Stimulated activated CD4-positive, alpha-beta T cell treated with anti-CD3 and anti-CD28 coated beads, TNF-alpha, amount 100 ng/mL, for 24 hours (primary cell): ENCODE measurements at regions not wholly inside any gene's neighbourhood (a gene's known extent, or its start where the extent isn't known, plus 50 kb on each side); places are given as distances from the start of the nearest gene placed in this dataset.
"Not testable (repeated sequence)": the region's sequence is repeated elsewhere in the genome, so short reads cannot be mapped to it uniquely, and the experiment has no call there.

Source experiments
- DNase-seq, 3 experiments: peaks; one replicate each; pipeline ENCODE4 v3.0.0-alpha.2; 2020; ENCODE audit warnings: low read depth in 3 of 3

- DNase-seq = no peak
Measured at GRCh38 chr13:83730674-83731073, 151.6 kb downstream of the SLITRK1 start.

GRCh38 chr13:83722443-83722842, 159.8 kb downstream of the SLITRK1 start:
- DNase-seq = no peak

DNA sequence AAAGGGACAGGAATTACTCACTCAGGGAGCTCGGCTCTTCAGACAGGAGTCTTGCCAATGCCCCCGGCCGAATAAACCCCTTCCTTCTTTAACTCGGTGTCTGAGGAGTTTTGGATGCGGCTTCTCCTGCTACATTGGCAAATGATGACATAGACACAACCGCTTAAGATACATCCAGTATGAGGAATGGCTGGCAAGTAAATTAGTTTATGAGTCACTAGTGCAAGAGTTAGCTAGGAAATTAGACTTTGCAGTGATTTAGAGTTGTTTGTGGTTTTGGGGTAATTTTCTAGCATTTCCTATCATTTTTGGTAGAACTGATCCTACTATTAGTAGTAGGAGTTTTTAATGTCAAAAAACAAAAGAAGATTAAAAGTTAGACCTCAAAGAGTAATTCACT, 166.2 kb downstream of the SLITRK1 start:
- DNase-seq = no peak

DNA sequence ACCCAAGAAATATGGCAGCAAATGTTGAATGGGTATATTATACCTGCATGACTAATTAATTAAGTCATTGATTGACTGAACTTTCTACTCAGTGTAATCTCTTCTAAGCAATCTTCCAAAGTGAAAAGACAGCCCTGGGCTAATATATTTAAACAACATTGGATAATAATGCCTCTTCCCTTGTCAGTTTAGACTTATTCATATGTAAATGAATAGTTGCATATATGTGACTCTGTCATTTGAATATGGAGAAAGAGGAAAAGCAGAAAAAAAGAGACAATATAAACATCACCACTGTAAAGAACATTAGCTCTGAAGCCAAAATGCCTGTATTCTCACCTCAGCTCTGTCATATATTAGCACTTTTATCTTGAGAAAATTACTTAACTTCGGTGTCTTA, 168.0 kb downstream of the SLITRK1 start:
- DNase-seq = no peak

- no peak for DNase-seq
Measured at GRCh38 chr13:83710133-83710515, 172.2 kb downstream of the SLITRK1 start.

GRCh38 chr13:83709426-83710132, 172.7 kb downstream of the SLITRK1 start:
- no peak for DNase-seq

DNA sequence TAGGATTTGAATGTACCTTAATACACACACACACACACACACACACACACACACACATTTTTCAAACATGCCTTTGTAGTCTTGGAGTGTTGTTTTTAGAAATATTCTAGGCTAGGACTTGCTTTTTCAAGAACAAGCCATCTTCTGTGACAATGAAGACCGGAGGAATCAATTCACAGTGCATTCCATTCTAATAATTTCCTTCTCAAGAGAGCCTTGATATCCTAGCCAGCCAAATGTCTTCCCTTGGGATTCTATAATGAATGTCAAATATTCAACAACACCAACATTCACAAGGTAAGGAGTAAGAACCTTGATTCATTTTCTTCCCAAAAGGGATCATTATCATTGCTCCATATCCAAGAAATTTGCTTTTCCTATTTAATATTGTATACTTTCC, 180.3 kb downstream of the SLITRK1 start:
- DNase-seq = no peak

DNA sequence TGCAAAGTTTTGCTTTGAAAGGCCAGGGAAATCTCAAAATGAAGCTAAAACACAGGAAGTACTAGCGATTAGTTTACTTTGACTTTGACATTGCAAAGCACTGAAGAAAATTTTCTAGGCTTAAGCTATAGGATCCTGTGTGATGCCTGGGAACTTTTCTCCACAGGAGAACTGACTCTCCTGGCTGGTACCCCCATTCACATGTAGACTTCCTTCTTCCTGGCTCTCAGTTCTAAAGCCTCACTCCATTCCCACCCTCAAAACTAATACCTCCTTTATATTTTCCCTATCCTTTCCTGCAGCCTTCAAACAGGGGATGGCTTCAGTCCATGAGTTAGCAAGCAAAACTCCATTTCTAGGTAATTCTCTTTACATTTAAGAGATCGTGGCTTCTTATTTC, 189.5 kb downstream of the SLITRK1 start:
- DNase-seq = no peak

DNA sequence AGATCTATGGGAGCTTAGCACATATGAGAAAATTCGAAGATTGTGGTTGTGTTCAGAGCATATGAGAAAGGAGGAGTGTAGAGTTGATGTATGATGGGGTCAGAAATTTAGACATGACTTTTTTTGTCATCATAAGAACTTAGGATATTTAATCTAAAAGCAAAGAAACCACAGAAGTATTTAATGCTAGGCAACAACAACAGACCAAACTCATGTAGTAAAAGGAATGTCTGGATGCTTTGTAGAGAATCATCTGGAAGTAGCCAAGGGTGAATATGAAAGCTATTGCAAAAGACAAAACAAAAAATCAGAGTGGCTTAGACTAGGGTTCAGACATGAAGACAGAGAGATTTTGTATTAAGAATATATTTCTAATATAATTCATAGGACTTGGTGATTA, 190.3 kb downstream of the SLITRK1 start:
- no peak for DNase-seq

- DNase-seq = no peak
Measured at GRCh38 chr13:83681547-83681946, 200.7 kb downstream of the SLITRK1 start.

GRCh38 chr13:83677985-83678384, 204.3 kb downstream of the SLITRK1 start:
- DNase-seq = no peak

DNA sequence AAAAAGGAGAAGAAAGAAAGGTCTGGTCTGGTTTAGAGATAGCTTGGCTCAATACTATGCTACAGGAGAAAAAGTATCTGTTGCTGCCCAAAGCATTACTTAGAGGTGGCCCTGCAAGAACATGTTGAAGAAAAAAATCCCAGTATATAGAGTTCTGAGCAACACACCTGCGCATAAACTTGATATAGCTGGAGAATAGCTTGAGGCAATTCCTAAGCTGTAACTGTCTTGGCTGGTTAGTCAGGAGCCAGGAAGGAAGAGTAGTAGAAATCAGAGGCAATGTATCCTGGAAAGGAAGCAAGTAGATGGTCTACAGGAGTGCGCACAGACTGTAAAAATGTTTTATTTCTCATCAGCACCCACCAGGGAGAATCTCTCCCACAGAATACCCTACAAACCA, 209.7 kb downstream of the SLITRK1 start:
- DNase-seq = no peak

DNA sequence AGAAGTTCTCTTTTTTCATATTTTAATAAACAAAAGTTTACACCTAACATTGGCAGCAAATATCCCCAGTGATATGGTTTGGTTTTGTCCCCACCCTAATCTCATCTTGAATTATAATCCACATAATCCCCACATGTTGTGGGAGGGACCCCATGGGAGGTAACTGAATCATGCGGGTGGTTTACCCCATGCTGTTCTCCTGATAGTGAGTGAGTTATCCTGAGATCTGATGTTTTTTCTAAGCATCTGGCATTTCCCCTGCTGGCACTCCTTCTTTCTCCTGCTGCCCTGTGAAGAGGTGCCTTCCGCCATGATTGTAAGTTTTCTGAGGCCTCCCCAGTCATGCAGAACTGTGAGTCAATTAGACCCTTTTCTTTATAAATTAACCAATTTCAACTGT, 214.7 kb downstream of the SLITRK1 start:
- DNase-seq = no peak

DNA sequence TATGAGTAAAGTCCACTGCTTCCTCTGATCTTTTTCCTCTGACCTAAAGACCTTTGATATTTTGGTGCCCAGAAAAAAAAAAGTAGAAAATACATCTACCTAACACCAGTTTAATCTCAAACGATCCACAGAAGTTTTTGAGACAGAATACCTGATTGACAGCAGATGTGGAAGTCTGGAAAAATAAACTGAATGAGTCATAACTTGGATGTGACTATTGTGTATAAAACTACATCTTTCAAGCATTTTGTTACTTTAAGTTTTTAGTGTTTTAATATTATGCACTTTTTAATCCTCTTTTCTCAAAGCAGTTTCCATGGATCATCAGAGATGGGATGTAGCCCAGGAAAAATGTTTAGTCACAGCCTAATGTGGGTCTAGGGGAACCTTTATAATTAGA, 216.1 kb downstream of the SLITRK1 start:
- no peak for DNase-seq

DNA sequence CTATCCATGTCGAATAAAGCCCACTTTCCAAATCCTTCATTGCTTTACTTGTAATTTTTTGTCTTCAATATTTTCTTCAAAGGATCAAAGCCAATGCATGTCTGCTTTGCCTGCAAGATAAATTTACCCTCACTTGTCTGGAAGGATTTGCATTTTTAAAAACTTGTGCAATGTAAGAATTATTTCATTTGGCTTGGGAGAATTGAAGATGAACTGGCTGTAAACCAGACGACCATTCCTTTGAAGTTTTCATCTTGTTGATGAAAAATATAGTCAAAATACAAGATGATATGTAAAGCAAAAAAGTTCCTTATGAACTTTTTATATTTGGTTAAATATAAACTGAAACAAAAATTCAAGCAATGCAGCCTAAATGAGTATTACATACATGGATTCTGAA, 225.0 kb downstream of the SLITRK1 start:
- no peak for DNase-seq

DNA sequence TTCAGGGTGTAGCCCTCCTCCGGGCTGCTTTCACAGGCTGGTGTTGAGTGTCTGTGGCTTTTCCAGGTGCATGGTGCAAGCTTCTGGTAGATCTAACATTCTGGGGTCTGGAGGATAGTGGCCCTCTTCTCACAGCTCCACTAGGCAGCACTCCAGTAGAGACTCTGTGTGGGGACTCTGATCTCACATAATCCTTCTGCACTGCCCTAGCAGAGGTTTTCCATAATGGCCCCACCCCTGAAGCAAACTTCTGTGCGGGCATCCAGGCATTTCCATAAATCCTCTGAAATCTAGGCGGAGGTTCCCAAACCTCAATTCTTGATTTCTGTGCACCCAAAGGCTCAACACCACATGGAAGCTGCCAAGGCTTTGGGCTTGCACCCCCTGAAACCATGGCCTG, 239.7 kb downstream of the SLITRK1 start:
- DNase-seq = not testable (repeated sequence)

- no peak for DNase-seq
Measured at GRCh38 chr13:83634601-83635000, 247.7 kb downstream of the SLITRK1 start.

DNA sequence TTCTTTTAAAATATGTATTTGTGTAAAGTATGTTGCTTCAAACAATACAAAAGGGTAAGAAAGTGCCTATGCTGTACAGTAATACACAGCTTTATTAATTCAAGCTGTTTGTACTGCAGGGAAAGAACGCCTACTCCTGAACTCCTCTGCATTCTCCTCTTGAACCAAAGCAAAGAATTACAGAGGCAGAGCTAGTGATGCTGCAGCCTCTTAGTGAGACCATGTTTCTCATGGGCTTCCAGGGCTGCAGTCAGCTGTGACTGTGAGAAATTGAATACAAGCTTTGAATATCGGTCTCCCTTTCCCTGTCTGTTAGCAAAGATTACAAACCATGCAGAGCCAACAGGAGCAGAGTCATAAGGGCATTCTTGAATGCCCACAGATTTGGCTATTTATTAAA, 248.5 kb downstream of the SLITRK1 start:
- no peak for DNase-seq

GRCh38 chr13:83622422-83622784, 259.9 kb downstream of the SLITRK1 start:
- no peak for DNase-seq

DNA sequence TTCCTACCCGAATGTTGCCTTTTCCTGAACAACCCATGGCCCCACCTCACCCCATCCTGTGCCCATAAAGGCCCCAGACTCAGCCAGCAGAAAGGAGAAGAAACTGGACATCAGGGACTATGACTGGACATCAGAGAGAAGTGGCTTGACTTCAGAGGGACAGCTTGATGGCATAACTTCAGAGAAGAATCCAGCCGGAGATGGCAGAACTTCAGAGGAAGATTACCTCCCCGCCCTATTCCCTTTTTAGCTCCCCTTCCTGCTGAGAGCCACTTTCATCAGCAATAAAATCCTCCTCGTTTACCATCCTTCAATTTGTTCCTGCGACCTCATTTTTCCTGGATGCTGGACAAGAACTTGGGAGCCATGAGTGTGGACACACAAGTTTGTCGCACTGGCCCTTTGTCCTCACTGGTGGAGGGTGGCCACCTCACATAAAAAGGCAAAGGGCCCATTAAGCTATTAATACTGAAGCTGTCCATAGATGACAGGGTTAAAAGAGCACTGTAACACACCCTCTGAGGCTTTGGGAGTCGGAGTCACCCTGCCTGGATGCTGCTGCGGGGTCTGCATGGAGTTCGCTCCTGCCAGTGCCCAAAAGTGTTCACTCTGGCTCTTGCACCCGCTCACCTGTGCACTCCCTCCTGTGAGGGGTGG, 260.4 kb downstream of the SLITRK1 start:
- no peak for DNase-seq

DNA sequence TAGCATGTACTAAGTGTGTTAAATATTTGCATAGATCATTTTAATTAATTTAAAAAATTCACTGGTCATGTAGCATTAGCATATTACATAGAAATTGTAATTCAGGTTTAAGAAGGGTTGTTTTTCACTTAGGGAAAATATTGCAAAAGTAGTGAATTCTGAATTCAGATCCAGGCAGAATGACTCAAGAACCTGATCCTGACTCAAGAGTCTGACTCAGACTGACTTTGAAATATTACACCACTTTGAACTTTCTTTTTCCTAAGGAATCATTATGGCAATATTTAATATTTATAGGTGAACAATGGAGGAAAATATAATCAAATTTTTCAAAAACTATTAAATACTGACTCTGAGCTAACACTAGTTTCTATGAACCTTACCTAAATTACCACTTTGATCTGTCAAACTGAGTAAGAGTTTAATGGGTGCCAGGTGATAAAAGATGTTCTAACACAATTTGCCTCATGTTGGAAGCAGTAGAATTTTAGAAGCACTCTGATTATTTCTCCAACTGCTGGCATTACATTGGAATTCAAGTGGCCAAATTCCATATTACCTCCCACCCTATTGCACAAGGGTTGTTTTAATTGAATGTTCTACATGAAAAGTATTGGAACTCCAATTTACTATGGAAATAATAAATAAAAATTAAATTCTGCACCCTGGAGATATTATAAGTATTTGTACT, 261.6 kb downstream of the SLITRK1 start:
- no peak for DNase-seq

GRCh38 chr13:83618966-83619365, 263.3 kb downstream of the SLITRK1 start:
- no peak for DNase-seq

DNA sequence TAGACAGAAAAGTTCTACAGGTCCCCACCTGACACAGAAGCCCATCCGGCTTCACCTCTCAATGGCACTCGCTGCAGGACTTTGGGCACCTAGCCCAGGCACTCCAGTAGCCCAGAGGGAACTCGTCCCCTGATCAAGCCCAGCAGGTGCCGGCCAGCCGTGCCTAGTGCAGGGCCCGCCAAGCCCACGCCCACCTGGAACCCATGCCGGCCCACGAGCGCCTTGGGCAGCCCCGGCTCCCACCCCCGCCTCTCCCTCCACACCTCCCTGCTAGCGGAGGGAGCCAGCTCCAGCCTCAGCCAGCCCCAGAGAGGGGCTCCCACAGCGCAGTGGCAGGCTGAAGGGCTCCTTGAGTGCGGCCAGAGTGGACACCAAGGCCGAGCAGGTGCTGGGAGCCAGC, 268.8 kb downstream of the SLITRK1 start:
- DNase-seq = no peak
